ENCODE measurements at regions not wholly inside any gene's neighbourhood (a gene's known extent, or its start where the extent isn't known, plus 50 kb on each side); places are given as distances from the start of the nearest gene placed in this dataset.

GRCh38 chr9:651371-651770 is 190.1 kb upstream of the DMRT1 start:
- TF ChIP-seq POLR2AphosphoS5 (IDR thresholded peaks at IDR 0.05; ENCODE audit: low read depth, low read length) (no peak), POLR2A (IDR thresholded peaks at IDR 0.05; ENCODE audit: low read depth, low read length) (no peak), TAF1 (IDR thresholded peaks at IDR 0.05; ENCODE audit: low read depth, low read length) (no peak)

Measured in GM12891 (cell line).